Lower leg skin (tissue), 4 donors: ENCODE measurements at regions not wholly inside any gene's neighbourhood (a gene's known extent, or its start where the extent isn't known, plus 50 kb on each side); places are given as distances from the start of the nearest gene placed in this dataset.
A peak's percentile ranks its signal among the peaks of the same experiment; 100 is the strongest.

Source experiments
- DNase-seq, 2 donors: peaks; one replicate each; pipeline ENCODE4 v3.0.0-alpha.2; 2019; ENCODE audit warnings: low spot score in 2 of 2
- H3K4me3 ChIP-seq: fragments of 200-600 bp; sonication (generic); 2 replicates; pipeline ENCODE4 v1.5.1; 2017; ENCODE audit warnings: mild to moderate bottlenecking, low read depth; ENCODE audit not compliant: poor library complexity, severe bottlenecking
- POLR2A ChIP-seq, 2 donors: fragments of 450-650 bp; IDR thresholded peaks; one replicate each; pipeline ENCODE4 v1.6.1; 2016 to 2017; ENCODE audit warnings: antibody characterized with exemption in 2 of 2, mild to moderate bottlenecking in 1 of 2, moderate library complexity in 1 of 2
- WGBS, 2 donors: methylation state at CpG; one replicate each; pipeline ENCODE4 v1.1.5; 2018; 5-methylcytosine and 5-hydroxymethylcytosine counted together
- intact Hi-C: fragments of 100-400 bp; cut with DNase I; formaldehyde crosslinking; loops from one replicate; pipeline ENCODE4 v1.15.0; 2023; ENCODE audit warnings: low total_unique reads
- TF ChIP-seq, protein P1 (sequence below), 3 donors: fragments of 450-650 bp; IDR thresholded peaks; one replicate each; pipeline ENCODE4 v1.5.1; 2016; ENCODE audit warnings: antibody characterized with exemption in 3 of 3, mild to moderate bottlenecking in 3 of 3, moderate library complexity in 2 of 3

- intact Hi-C loops: no loop called here
These were observed 582.3 kb downstream of the SLC4A3 start for GRCh38 chr2:220209751-220210150.

DNA sequence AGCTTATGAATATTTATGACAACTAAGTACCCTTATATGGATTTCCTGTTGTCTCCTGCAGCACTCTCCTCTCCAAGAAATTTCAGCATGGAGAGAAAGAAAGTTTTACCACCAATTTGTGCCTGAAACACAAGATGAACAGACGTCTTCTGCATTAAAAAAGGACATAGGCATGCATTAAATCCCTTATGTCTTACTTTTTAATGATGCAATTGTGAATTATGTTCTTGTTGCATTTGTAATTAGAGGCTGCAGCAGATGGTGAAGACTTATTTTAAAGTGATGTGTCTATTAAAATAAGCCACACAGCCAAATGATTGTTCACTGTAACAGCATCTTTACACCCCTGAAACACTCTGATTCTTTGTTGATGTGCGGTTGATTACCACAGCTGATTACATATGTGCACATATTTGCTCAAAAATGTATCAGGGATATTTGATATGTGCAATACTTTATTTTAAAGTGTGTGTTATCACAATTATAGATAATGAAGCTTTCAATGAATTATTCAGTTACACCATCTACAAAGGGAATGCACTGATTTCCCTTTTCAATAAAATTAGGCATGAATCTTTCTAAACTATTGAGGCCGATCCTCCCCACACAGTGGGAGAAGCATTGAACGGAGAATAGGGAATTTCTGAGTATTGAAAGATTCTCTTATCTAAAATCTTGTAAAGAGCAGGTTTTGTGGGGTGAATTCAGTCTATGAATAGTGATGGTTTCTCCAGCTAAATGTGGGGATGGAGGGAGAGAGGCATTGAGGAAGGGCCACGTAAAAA is 585.1 kb downstream of the SLC4A3 start:
- DNase-seq: no peak
- 86 to 88% methylated on average over 5 of the region's 5 CpGs for WGBS, 2 donors
- H3K4me3 ChIP-seq: no peak overlapping the region
- intact Hi-C loops: no loop called here
- TF ChIP-seq POLR2A (IDR thresholded peaks at IDR 0.05): no peak
- TF ChIP-seq, protein P1, sequence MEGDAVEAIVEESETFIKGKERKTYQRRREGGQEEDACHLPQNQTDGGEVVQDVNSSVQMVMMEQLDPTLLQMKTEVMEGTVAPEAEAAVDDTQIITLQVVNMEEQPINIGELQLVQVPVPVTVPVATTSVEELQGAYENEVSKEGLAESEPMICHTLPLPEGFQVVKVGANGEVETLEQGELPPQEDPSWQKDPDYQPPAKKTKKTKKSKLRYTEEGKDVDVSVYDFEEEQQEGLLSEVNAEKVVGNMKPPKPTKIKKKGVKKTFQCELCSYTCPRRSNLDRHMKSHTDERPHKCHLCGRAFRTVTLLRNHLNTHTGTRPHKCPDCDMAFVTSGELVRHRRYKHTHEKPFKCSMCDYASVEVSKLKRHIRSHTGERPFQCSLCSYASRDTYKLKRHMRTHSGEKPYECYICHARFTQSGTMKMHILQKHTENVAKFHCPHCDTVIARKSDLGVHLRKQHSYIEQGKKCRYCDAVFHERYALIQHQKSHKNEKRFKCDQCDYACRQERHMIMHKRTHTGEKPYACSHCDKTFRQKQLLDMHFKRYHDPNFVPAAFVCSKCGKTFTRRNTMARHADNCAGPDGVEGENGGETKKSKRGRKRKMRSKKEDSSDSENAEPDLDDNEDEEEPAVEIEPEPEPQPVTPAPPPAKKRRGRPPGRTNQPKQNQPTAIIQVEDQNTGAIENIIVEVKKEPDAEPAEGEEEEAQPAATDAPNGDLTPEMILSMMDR (IDR thresholded peaks at IDR 0.05): no peak

More at GRCh38 chr2:220209751-220210150, 582.3 kb downstream of the SLC4A3 start:
- no peak for TF ChIP-seq POLR2A (IDR thresholded peaks at IDR 0.05)
- TF ChIP-seq, protein P1 (IDR thresholded peaks at IDR 0.05): no peak
- H3K4me3 ChIP-seq: no peak overlapping the region
- DNase-seq: no peak
- 81 to 88% methylated on average over 4 of the region's 4 CpGs for WGBS, 2 donors

- DNase-seq: no peak
- H3K4me3 ChIP-seq: no peak overlapping the region
- TF ChIP-seq POLR2A (IDR thresholded peaks at IDR 0.05): no peak
- TF ChIP-seq, protein P1 (IDR thresholded peaks at IDR 0.05): no peak
- intact Hi-C loops: no loop called here
- 60 to 68% methylated on average over 3 of the region's 3 CpGs for WGBS, 2 donors
These were observed 588.4 kb downstream of the SLC4A3 start for GRCh38 chr2:220215785-220216184.

DNA sequence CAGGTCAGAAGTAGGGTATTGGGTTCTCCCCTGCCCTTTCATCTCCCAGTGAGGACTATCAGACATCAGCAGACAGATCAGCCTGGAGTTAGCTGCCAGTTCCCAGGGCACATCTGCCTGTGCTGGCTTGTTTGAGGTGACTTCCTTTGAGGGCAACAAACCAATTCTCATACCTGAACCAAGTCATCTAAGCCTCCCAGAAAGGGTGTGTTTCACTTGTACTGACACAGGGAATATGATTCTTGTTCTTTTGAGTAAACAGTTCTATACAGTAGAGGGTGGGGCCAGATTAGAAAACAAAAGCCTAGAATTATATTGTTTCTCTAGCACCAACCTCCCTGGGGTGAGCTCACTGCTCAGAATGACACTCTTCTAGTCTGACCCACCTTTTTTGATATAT is 591.9 kb downstream of the SLC4A3 start:
- H3K4me3 ChIP-seq: no peak overlapping the region
- peak in 1 of 2 donors; percentile 54 for DNase-seq
- intact Hi-C loops: no loop called here
- no peak for TF ChIP-seq POLR2A (IDR thresholded peaks at IDR 0.05)

DNA sequence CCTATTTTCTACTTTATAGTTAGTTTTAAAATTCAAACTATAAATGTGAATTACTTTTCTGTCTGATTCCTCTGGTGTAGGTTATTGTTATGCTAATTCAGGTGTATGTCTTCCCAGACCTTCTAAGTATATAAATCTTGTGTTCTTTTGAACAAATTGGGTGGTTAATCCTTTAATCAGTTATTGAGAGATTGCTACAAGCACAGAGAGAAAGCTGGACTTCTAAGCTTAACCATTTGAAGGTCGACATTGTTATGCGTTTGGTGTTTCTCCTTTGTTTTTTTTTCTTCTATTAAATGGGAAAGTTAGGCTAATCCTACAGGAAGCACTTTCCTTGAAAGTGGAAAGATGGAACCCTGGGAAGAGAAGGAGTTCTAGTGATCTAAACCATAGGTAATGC is 592.6 kb downstream of the SLC4A3 start:
- DNase-seq: no peak
- no peak for TF ChIP-seq POLR2A (IDR thresholded peaks at IDR 0.05)
- TF ChIP-seq, protein P1 (IDR thresholded peaks at IDR 0.05): no peak
- intact Hi-C loops: no loop called here
- no peak overlapping the region for H3K4me3 ChIP-seq
- WGBS, 2 donors: 63 to 80% methylated on average over 2 of the region's 2 CpGs

DNA sequence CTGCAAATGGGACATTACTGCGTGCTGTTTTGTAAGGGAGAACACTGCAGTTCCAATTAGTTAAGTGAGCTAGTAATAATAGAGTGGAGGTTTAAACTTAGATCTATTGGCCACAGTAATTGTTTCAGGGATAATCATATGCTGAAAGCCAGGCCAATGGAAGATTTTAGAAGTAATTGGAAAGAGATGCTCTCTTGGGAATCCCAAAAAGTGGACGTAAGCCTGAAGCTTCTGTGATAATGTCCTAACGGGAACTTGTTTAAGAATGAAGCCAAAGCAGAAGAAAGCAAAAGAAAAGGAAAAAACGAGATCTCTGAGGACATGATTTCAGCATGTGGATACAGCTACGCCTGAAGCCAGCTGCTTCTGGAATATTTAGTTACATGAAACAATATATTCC is 594.6 kb downstream of the SLC4A3 start:
- DNase-seq: no peak
- TF ChIP-seq, protein P1 (IDR thresholded peaks at IDR 0.05): no peak
- TF ChIP-seq POLR2A (IDR thresholded peaks at IDR 0.05): no peak
- no peak overlapping the region for H3K4me3 ChIP-seq
- intact Hi-C loops: no loop called here
- WGBS, 2 donors: 69 to 74% methylated on average over 5 of the region's 5 CpGs
